ENCODE measurements at regions not wholly inside any gene's neighbourhood (a gene's known extent, or its start where the extent isn't known, plus 50 kb on each side); places are given as distances from the start of the nearest gene placed in this dataset.

DNA sequence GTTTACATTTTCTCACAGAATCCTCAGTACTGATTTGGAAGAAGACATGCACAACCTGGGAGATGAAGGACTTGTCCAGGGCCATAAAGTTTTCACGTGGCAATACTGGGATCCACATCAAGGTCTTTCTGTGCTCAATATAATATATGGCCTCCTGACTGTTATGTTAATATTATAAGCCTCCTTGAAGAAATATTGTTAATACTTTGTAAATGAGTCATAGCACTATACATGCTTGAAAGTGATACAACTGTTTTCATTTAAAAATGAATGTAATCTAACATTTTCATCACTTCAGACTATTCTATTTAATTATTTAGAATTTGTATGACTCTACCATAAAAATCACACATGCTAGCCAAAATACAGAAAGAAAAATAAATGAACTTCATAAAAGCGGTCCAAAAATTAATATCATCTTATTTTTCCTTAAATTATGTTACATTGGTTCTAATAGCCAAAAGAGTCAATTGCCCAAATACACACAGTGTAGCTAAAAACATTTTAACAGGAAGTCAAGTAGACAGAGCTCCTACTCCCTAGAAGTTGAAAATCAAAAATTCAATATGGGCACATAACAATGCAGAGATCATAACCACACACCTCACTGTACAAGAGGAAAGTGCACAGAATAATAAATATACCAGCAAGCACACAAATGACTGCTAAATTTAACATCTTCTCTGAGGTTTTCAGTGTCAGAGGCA lies 188.0 kb upstream of the HDDC2 start:
- in situ Hi-C loops (cut with MboI; ENCODE audit: low sequenced_read_pairs in 4 of 4) (no loop called here), intact Hi-C loops (cut with DNase I; ENCODE audit: low total_unique reads) (no loop called here)

GRCh38 chr6:125491860-125492618 lies 190.3 kb upstream of the HDDC2 start:
- no peak overlapping the region for H3K4me3 ChIP-seq
- H3K27ac ChIP-seq = no peak overlapping the region
- in situ Hi-C loops (cut with MboI; ENCODE audit: low sequenced_read_pairs in 4 of 4) = no loop called here
- no peaks in the 10 kb centered on the region for H3K9me3 ChIP-seq
- ATAC-seq = no peak
- intact Hi-C loops (cut with DNase I; ENCODE audit: low total_unique reads) = no loop called here
- TF ChIP-seq POLR2A (IDR thresholded peaks at IDR 0.05) = no peak
- TF ChIP-seq, protein P1, sequence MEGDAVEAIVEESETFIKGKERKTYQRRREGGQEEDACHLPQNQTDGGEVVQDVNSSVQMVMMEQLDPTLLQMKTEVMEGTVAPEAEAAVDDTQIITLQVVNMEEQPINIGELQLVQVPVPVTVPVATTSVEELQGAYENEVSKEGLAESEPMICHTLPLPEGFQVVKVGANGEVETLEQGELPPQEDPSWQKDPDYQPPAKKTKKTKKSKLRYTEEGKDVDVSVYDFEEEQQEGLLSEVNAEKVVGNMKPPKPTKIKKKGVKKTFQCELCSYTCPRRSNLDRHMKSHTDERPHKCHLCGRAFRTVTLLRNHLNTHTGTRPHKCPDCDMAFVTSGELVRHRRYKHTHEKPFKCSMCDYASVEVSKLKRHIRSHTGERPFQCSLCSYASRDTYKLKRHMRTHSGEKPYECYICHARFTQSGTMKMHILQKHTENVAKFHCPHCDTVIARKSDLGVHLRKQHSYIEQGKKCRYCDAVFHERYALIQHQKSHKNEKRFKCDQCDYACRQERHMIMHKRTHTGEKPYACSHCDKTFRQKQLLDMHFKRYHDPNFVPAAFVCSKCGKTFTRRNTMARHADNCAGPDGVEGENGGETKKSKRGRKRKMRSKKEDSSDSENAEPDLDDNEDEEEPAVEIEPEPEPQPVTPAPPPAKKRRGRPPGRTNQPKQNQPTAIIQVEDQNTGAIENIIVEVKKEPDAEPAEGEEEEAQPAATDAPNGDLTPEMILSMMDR (IDR thresholded peaks at IDR 0.05 in 4 of 5, conservative IDR thresholded peaks at IDR 0.05 in 1 of 5) = no peak
- H3K27me3 ChIP-seq = no peaks in the 10 kb centered on the region
- H3K36me3 ChIP-seq = no peaks in the 10 kb centered on the region
- DNase-seq = no peak
- no peaks in the 10 kb centered on the region for H3K4me1 ChIP-seq

More for the DNA sequence above, 188.0 kb upstream of the HDDC2 start:
- Histone ChIP-seq H3K36me3 (no peaks in the 10 kb centered on the region), H3K27me3 (no peaks in the 10 kb centered on the region), H3K4me3 (no peak overlapping the region), H3K9me3 (no peaks in the 10 kb centered on the region), H3K27ac (no peak overlapping the region), H3K4me1 (no peaks in the 10 kb centered on the region)
- ATAC-seq (no peak), DNase-seq (no peak)
- no peak for TF ChIP-seq POLR2A (IDR thresholded peaks at IDR 0.05)
- TF ChIP-seq, protein P1 (IDR thresholded peaks at IDR 0.05 in 4 of 5, conservative IDR thresholded peaks at IDR 0.05 in 1 of 5) = no peak

- H3K4me3 ChIP-seq = no peak overlapping the region
- no peaks in the 10 kb centered on the region for H3K36me3 ChIP-seq
- no peak overlapping the region for H3K27ac ChIP-seq
- no peaks in the 10 kb centered on the region for H3K4me1 ChIP-seq
- no peaks in the 10 kb centered on the region for H3K9me3 ChIP-seq
- ATAC-seq (no peak), DNase-seq (no peak)
- H3K27me3 ChIP-seq = no peaks in the 10 kb centered on the region
- TF ChIP-seq POLR2A (IDR thresholded peaks at IDR 0.05) = no peak
- TF ChIP-seq, protein P1 (IDR thresholded peaks at IDR 0.05 in 4 of 5, conservative IDR thresholded peaks at IDR 0.05 in 1 of 5) = no peak
- in situ Hi-C loops (cut with MboI; ENCODE audit: low sequenced_read_pairs in 4 of 4) = no loop called here
- intact Hi-C loops (cut with DNase I; ENCODE audit: low total_unique reads) = no loop called here
Observed at GRCh38 chr6:125498606-125499005, 196.8 kb upstream of the HDDC2 start.

DNA sequence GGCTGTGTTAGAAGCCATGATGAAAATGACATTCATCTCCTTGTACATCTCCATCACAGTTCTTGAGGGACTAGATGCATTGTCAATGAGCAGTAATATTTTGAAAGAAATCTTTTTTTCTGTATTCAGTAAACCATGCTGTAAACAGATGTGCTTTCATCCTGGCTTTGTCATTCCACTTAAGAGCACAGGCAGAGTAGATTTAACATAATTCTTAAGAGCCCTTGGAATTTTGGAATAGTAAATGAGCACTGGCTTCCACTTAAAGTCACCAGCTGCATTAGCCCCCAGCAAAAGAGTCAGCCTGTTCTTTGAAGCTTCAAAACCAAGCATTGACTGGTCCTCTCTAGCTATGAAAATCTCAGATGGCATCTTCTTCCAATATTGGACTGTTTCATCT lies 197.8 kb upstream of the HDDC2 start:
- H3K4me1 ChIP-seq = no peaks in the 10 kb centered on the region
- no peak for ATAC-seq

More for the DNA sequence above, 197.8 kb upstream of the HDDC2 start:
- no peak overlapping the region for H3K4me3 ChIP-seq
- in situ Hi-C loops (cut with MboI; ENCODE audit: low sequenced_read_pairs in 4 of 4) (no loop called here), intact Hi-C loops (cut with DNase I; ENCODE audit: low total_unique reads) (no loop called here)
- no peaks in the 10 kb centered on the region for H3K36me3 ChIP-seq
- H3K27ac ChIP-seq = no peak overlapping the region
- H3K9me3 ChIP-seq = no peaks in the 10 kb centered on the region
- no peaks in the 10 kb centered on the region for H3K27me3 ChIP-seq
- DNase-seq = no peak
- TF ChIP-seq POLR2A (IDR thresholded peaks at IDR 0.05) = no peak
- TF ChIP-seq, protein P1 (IDR thresholded peaks at IDR 0.05 in 4 of 5, conservative IDR thresholded peaks at IDR 0.05 in 1 of 5) = no peak
